ENCODE measurements at regions not wholly inside any gene's neighbourhood (a gene's known extent, or its start where the extent isn't known, plus 50 kb on each side); places are given as distances from the start of the nearest gene placed in this dataset.
"Not testable (repeated sequence)": the region's sequence is repeated elsewhere in the genome, so short reads cannot be mapped to it uniquely, and the experiment has no call there.

- no peak for DNase-seq (ENCODE audit: low read depth)
- no peak overlapping the region for H3K4me3 ChIP-seq (ENCODE audit: low read depth, low read length)
- TF ChIP-seq, protein P1, sequence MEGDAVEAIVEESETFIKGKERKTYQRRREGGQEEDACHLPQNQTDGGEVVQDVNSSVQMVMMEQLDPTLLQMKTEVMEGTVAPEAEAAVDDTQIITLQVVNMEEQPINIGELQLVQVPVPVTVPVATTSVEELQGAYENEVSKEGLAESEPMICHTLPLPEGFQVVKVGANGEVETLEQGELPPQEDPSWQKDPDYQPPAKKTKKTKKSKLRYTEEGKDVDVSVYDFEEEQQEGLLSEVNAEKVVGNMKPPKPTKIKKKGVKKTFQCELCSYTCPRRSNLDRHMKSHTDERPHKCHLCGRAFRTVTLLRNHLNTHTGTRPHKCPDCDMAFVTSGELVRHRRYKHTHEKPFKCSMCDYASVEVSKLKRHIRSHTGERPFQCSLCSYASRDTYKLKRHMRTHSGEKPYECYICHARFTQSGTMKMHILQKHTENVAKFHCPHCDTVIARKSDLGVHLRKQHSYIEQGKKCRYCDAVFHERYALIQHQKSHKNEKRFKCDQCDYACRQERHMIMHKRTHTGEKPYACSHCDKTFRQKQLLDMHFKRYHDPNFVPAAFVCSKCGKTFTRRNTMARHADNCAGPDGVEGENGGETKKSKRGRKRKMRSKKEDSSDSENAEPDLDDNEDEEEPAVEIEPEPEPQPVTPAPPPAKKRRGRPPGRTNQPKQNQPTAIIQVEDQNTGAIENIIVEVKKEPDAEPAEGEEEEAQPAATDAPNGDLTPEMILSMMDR (conservative IDR thresholded peaks at IDR 0.05; ENCODE audit: low read depth, low read length): no peak
Observed at GRCh38 chr5:60482301-60482700, 217.7 kb downstream of the DEPDC1B start.

- no peak overlapping the region for H3K4me3 ChIP-seq (ENCODE audit: low read depth, low read length)
- TF ChIP-seq, protein P1 (conservative IDR thresholded peaks at IDR 0.05; ENCODE audit: low read depth, low read length): no peak
- no peak for DNase-seq (ENCODE audit: low read depth)
Observed at GRCh38 chr5:60479542-60479941, 220.4 kb downstream of the DEPDC1B start.

GRCh38 chr5:60477849-60478248, 222.1 kb downstream of the DEPDC1B start:
- TF ChIP-seq, protein P1 (conservative IDR thresholded peaks at IDR 0.05; ENCODE audit: low read depth, low read length): no peak
- DNase-seq (ENCODE audit: low read depth): no peak
- no peak overlapping the region for H3K4me3 ChIP-seq (ENCODE audit: low read depth, low read length)

DNA sequence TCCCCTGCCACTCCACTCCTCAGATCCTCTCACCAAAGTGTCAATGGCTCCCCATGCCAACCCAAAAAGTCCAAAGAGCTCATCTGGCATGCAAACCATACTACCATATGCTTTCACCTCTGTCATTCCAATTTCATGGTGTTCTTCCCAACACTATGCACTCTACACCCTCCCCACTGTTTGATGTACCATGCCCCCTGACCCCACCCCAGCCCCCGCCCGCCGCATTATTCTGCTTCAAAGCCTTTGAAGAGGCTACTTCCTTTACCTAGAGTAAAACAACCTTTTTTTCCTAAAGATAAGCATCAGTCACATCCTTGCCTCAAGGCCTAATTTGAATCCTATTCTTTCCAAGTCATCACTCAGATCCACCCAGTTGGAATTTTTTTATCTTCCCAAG, 226.3 kb downstream of the DEPDC1B start:
- H3K4me3 ChIP-seq (ENCODE audit: low read depth, low read length): no peak overlapping the region
- TF ChIP-seq, protein P1 (conservative IDR thresholded peaks at IDR 0.05; ENCODE audit: low read depth, low read length): no peak
- DNase-seq (ENCODE audit: low read depth): no peak

- not testable (repeated sequence) for DNase-seq (ENCODE audit: low read depth); H3K4me3 ChIP-seq (ENCODE audit: low read depth, low read length)
Observed at GRCh38 chr5:60473027-60473426, 226.9 kb downstream of the DEPDC1B start.

DNA sequence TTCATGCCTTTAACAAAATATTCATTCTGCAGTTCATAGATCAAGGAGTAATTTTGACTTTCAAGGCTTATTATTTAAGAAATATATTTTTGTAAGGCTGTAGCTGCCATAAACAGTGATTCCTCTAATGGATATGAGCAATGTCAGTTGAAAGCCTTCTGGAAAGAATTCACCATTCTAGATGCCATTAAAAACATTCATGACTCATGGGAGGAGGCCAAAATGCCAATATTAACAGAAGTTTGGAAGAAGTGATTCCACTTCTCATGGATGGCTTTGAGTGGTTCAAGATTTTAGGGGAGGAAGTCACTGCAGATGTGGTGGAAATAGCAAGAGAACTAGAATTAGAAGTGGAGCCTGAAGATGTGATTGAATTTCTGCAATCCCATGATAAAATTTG, 229.1 kb downstream of the DEPDC1B start:
- DNase-seq (ENCODE audit: low read depth): no peak
- TF ChIP-seq, protein P1 (conservative IDR thresholded peaks at IDR 0.05; ENCODE audit: low read depth, low read length): no peak
- no peak overlapping the region for H3K4me3 ChIP-seq (ENCODE audit: low read depth, low read length)

DNA sequence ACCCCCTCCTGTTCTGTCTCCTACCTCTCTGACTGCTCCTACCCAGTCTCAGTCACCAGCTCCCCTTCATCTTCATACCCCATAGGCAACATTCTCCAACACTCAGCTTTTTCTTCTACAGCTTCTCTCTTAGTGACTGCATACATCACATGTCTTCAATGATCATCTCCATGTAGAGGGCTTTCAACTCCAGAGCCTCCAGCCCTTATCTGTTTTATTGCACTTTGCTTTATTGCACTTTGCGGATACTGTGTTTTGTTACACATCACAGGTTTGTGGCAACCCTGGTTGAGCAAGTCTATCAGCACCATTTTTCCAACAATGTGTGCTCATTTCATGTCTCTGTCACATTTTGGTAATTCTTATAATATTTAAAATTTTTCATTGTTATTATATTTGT, 230.7 kb downstream of the DEPDC1B start:
- H3K4me3 ChIP-seq (ENCODE audit: low read depth, low read length): no peak overlapping the region
- no peak for DNase-seq (ENCODE audit: low read depth)
- TF ChIP-seq, protein P1 (conservative IDR thresholded peaks at IDR 0.05; ENCODE audit: low read depth, low read length): no peak

Measured in choroid plexus epithelial cell (primary cell).